ENCODE measurements at regions not wholly inside any gene's neighbourhood (a gene's known extent, or its start where the extent isn't known, plus 50 kb on each side); places are given as distances from the start of the nearest gene placed in this dataset.
"Not testable (repeated sequence)": the region's sequence is repeated elsewhere in the genome, so short reads cannot be mapped to it uniquely, and the experiment has no call there.

- Mint-ChIP-seq H3K36me3 (peaks cover 2% of the 10 kb centered on the region), H3K27me3 (ENCODE audit: insufficient read depth, low read depth) (peaks cover 2% of the 10 kb centered on the region), H3K4me1 (no peaks in the 10 kb centered on the region), H3K9me3 (no peaks in the 10 kb centered on the region), H3K4me3 (no peak overlapping the region), H3K27ac (no peak overlapping the region)
- Histone ChIP-seq H3K27me3 (no peaks in the 10 kb centered on the region), H3K79me2 (ENCODE audit: low read depth) (no peaks in the 10 kb centered on the region), H3K36me3 (no peaks in the 10 kb centered on the region), H3F3A (ENCODE audit: low read depth) (peaks cover 17% of the 10 kb centered on the region), H3K4me2 (peak overlapping the region; percentile 71), H3K9me3 (ENCODE audit: low read depth) (no peaks in the 10 kb centered on the region), H3K4me3 (peak overlapping the region; percentile 31), H3K4me1 (peaks cover 17% of the 10 kb centered on the region), H4K20me1 (ENCODE audit: low read depth) (no peaks in the 10 kb centered on the region), H3K27ac (peak overlapping the region; percentile 94), H2AFZ (replicated peaks) (peak overlapping the region; percentile 89), H3K9ac (peak overlapping the region; percentile 2)
- DNase-seq (ENCODE audit: low spot score), result no peak
- no peak for TF ChIP-seq EZH2 (IDR thresholded peaks at IDR 0.05)
- TF ChIP-seq EZH2phosphoT487 (IDR thresholded peaks at IDR 0.05), result no peak
- TF ChIP-seq, protein P1, sequence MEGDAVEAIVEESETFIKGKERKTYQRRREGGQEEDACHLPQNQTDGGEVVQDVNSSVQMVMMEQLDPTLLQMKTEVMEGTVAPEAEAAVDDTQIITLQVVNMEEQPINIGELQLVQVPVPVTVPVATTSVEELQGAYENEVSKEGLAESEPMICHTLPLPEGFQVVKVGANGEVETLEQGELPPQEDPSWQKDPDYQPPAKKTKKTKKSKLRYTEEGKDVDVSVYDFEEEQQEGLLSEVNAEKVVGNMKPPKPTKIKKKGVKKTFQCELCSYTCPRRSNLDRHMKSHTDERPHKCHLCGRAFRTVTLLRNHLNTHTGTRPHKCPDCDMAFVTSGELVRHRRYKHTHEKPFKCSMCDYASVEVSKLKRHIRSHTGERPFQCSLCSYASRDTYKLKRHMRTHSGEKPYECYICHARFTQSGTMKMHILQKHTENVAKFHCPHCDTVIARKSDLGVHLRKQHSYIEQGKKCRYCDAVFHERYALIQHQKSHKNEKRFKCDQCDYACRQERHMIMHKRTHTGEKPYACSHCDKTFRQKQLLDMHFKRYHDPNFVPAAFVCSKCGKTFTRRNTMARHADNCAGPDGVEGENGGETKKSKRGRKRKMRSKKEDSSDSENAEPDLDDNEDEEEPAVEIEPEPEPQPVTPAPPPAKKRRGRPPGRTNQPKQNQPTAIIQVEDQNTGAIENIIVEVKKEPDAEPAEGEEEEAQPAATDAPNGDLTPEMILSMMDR (IDR thresholded peaks at IDR 0.05), result no peak
These were observed 105.3 kb upstream of the ANKRD30BL start for GRCh38 chr2:132267105-132267497.

DNA sequence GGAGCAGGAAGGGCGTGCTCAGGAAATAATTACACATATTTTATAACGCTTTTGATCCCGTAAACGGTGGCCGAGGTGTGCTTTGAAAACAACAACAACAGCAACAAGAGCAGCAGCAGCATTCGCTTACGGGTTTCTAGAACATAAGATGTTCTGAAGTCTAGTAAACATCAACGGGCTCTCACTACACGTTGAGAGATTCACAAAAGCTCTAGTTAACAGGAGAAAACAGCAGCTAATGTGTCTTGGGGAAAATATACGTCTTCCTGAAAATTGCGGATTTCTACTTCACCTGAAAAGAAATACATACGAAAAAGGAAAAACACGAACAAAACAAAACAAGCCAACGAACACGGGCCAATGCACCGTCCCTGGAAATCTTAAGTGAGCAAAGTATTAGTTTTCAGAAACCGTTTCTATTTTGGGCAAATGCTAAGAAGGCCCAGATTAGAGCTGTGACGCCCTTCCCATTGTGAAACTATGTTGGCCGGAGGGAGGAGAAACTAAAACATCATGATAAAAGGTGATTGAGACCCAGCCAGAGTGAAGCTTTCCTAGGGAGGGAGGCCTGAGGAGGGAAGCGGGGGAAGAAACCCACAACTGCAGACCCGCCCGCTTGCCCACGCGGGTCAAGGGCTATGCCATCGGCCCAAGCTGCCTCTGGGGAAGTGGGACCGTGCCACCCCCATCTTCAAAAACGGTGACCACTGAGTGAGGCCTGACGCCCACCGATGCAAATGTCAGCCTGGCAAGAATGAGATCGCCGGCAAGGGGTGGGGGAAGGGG, 105.9 kb upstream of the ANKRD30BL start:
- H3K4me1 Mint-ChIP-seq; H3K79me2 ChIP-seq (ENCODE audit: low read depth); H4K20me1 ChIP-seq (ENCODE audit: low read depth); H3K36me3 Mint-ChIP-seq; H3K9me3 ChIP-seq (ENCODE audit: low read depth); H3K27ac Mint-ChIP-seq; H3K9me3 Mint-ChIP-seq; H3K36me3 ChIP-seq; H3K27me3 ChIP-seq; H3K4me3 Mint-ChIP-seq; H3K27me3 Mint-ChIP-seq (ENCODE audit: insufficient read depth, low read depth): not testable (repeated sequence)
- Histone ChIP-seq H3F3A (ENCODE audit: low read depth) (peaks cover 17% of the 10 kb centered on the region), H3K9ac (peak overlapping the region; percentile 2), H3K4me3 (peak overlapping the region; percentile 31), H3K4me1 (peaks cover 17% of the 10 kb centered on the region), H3K4me2 (peak overlapping the region; percentile 71), H3K27ac (peak overlapping the region; percentile 94), H2AFZ (replicated peaks) (peak overlapping the region; percentile 89)
- peak; percentile 59 for DNase-seq (ENCODE audit: low spot score)

DNA sequence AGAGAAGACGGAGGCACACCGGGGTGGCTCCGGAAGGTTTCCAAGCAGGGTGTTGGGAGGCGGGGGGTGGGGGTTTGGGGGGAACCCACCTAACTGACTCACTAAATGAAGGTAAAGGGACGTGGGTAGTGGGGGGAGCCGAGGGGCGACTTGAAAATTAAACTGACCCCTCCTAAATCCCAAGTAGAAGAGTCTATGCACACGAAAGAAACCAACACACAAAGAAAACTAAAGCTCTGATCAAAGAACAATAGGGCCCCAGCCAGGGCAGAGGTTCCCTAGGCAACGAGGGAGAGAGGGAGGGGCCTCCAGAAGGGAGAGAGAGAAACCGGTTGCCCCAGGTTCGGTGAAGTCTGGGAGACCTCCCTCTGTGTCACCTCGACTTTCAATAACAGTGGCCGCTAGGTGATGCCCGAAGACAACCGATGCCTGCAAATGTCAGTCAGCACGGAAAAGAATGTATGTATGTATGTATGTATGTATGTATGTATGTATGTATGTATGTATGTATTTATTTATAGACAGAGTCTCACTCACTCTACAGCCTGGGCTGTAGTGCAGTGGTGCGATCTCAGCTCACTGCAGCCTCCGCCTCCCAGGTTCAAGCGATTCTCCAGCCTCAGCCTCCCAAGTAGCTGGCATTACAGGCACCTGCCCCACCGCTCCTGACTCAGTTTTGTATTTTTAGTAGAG, 106.7 kb upstream of the ANKRD30BL start:
- H3K27me3 Mint-ChIP-seq (ENCODE audit: insufficient read depth, low read depth); H3K9ac ChIP-seq; H3K4me1 Mint-ChIP-seq; H3K36me3 ChIP-seq; H4K20me1 ChIP-seq (ENCODE audit: low read depth); H3K4me3 Mint-ChIP-seq; H3K36me3 Mint-ChIP-seq; H3K27me3 ChIP-seq; H3K79me2 ChIP-seq (ENCODE audit: low read depth); H3K9me3 ChIP-seq (ENCODE audit: low read depth); H3K9me3 Mint-ChIP-seq; H3K27ac Mint-ChIP-seq: not testable (repeated sequence)
- peak overlapping the region; percentile 31 for H3K4me3 ChIP-seq
- TF ChIP-seq, protein P1 (IDR thresholded peaks at IDR 0.05), result peak; percentile 72
- peak; percentile 95 for DNase-seq (ENCODE audit: low spot score)
- H3K27ac ChIP-seq, result peak overlapping the region; percentile 94
- peaks cover 17% of the 10 kb centered on the region for H3K4me1 ChIP-seq
- peak overlapping the region; percentile 71 for H3K4me2 ChIP-seq
- H2AFZ ChIP-seq (replicated peaks), result peak overlapping the region; percentile 76
- H3F3A ChIP-seq (ENCODE audit: low read depth), result peaks cover 17% of the 10 kb centered on the region

GRCh38 chr2:132268977-132269523, 107.3 kb upstream of the ANKRD30BL start:
- no peak overlapping the region for H3K4me3 ChIP-seq
- H3K36me3 Mint-ChIP-seq, result peaks cover 2% of the 10 kb centered on the region
- H3K27me3 ChIP-seq, result no peaks in the 10 kb centered on the region
- H3F3A ChIP-seq (ENCODE audit: low read depth), result peaks cover 17% of the 10 kb centered on the region
- TF ChIP-seq EZH2 (IDR thresholded peaks at IDR 0.05) (no peak), EZH2phosphoT487 (IDR thresholded peaks at IDR 0.05) (no peak)
- TF ChIP-seq, protein P1 (IDR thresholded peaks at IDR 0.05), result no peak
- no peaks in the 10 kb centered on the region for H4K20me1 ChIP-seq (ENCODE audit: low read depth)
- no peaks in the 10 kb centered on the region for H3K9me3 ChIP-seq (ENCODE audit: low read depth)
- H3K4me2 ChIP-seq, result no peak overlapping the region
- no peak for DNase-seq (ENCODE audit: low spot score)
- H3K36me3 ChIP-seq, result no peaks in the 10 kb centered on the region
- H2AFZ ChIP-seq (replicated peaks), result peak overlapping the region; percentile 76
- no peak overlapping the region for H3K9ac ChIP-seq
- no peak overlapping the region for H3K27ac ChIP-seq
- no peak overlapping the region for H3K4me3 Mint-ChIP-seq
- peaks cover 2% of the 10 kb centered on the region for H3K27me3 Mint-ChIP-seq (ENCODE audit: insufficient read depth, low read depth)
- no peaks in the 10 kb centered on the region for H3K79me2 ChIP-seq (ENCODE audit: low read depth)
- H3K9me3 Mint-ChIP-seq, result peaks cover under 1% of the 10 kb centered on the region
- peaks cover 17% of the 10 kb centered on the region for H3K4me1 ChIP-seq
- H3K27ac Mint-ChIP-seq, result no peak overlapping the region
- no peaks in the 10 kb centered on the region for H3K4me1 Mint-ChIP-seq
